H9 (cell line): ENCODE measurements at regions not wholly inside any gene's neighbourhood (a gene's known extent, or its start where the extent isn't known, plus 50 kb on each side); places are given as distances from the start of the nearest gene placed in this dataset.

ENCODE experiments used
- DNase-seq: peaks from one replicate; pipeline ENCODE4 v3.0.0-alpha.2; 2017
- H2AFZ ChIP-seq: one replicate; pipeline ENCODE4 v1.6.1; 2013; ENCODE audit warnings: mild to moderate bottlenecking, low read length, control low read depth, moderate library complexity
- H2AK5ac ChIP-seq: 2 replicates; pipeline ENCODE4 v1.6.1; 2013; ENCODE audit warnings: low read length, control low read depth, mixed read lengths; ENCODE audit not compliant: insufficient read length
- H2BK120ac ChIP-seq: one replicate; pipeline ENCODE4 v1.6.1; 2013; ENCODE audit warnings: low read depth, mild to moderate bottlenecking, low read length, control low read depth, inconsistent platforms; ENCODE audit not compliant: poor library complexity, severe bottlenecking
- H2BK12ac ChIP-seq: 2 replicates; pipeline ENCODE4 v1.6.1; 2013; ENCODE audit warnings: low read length, control low read depth, mixed read lengths, low read depth; ENCODE audit not compliant: insufficient read length
- H2BK15ac ChIP-seq: 2 replicates; pipeline ENCODE4 v1.6.1; 2013; ENCODE audit warnings: low read depth, low read length, control low read depth
- H2BK20ac ChIP-seq: one replicate; pipeline ENCODE4 v1.6.1; 2013; ENCODE audit warnings: low read depth, mild to moderate bottlenecking, low read length, control low read depth, inconsistent platforms; ENCODE audit not compliant: poor library complexity, severe bottlenecking
- H2BK5ac ChIP-seq: 2 replicates; pipeline ENCODE4 v1.6.1; 2013; ENCODE audit warnings: low read length, control low read depth, mixed read lengths; ENCODE audit not compliant: insufficient read length
- H3K14ac ChIP-seq: 2 replicates; pipeline ENCODE4 v1.6.1; 2013; ENCODE audit warnings: low read length, control low read depth; ENCODE audit not compliant: insufficient read depth
- H3K18ac ChIP-seq: 2 replicates; pipeline ENCODE4 v1.6.1; 2013; ENCODE audit warnings: low read depth, mild to moderate bottlenecking, mixed read lengths, low read length, control low read depth; ENCODE audit not compliant: insufficient read length
- H3K23ac ChIP-seq: 2 replicates; pipeline ENCODE4 v1.6.1; 2013; ENCODE audit warnings: low read length, control low read depth, mixed read lengths, low read depth; ENCODE audit not compliant: insufficient read length
- H3K23me2 ChIP-seq: 2 replicates; pipeline ENCODE4 v1.6.1; 2013; ENCODE audit warnings: low read depth, mild to moderate bottlenecking, mixed read lengths, low read length, control low read depth; ENCODE audit not compliant: insufficient read length, poor library complexity, severe bottlenecking
- H3K27ac ChIP-seq: 2 replicates; pipeline ENCODE4 v1.5.1; 2013; ENCODE audit warnings: low read length, control low read depth, mixed read lengths, low read depth; ENCODE audit not compliant: insufficient read length
- H3K27me3 ChIP-seq: 2 replicates; pipeline ENCODE4 v1.6.1; 2013; ENCODE audit warnings: low read length, control low read depth, inconsistent platforms; ENCODE audit not compliant: insufficient read depth
- H3K4ac ChIP-seq: 2 replicates; pipeline ENCODE4 v1.6.1; 2013; ENCODE audit warnings: low read depth, mild to moderate bottlenecking, control low read depth, inconsistent platforms, low read length, moderate library complexity
- H3K4me1 ChIP-seq: 2 replicates; pipeline ENCODE4 v1.6.1; 2013; ENCODE audit warnings: low read length, control low read depth, inconsistent platforms; ENCODE audit not compliant: insufficient read depth
- H3K4me2 ChIP-seq: 2 replicates; pipeline ENCODE4 v1.6.1; 2013; ENCODE audit warnings: low read length, control low read depth, mixed read lengths; ENCODE audit not compliant: insufficient read length, insufficient read depth
- H3K56ac ChIP-seq: 2 replicates; pipeline ENCODE4 v1.6.1; 2013; ENCODE audit warnings: low read depth, mild to moderate bottlenecking, mixed read lengths, low read length, control low read depth; ENCODE audit not compliant: insufficient read length
- H3K79me1 ChIP-seq: 2 replicates; pipeline ENCODE4 v1.6.1; 2013; ENCODE audit warnings: low read depth, mild to moderate bottlenecking, moderate library complexity, low read length, control low read depth, inconsistent platforms; ENCODE audit not compliant: insufficient read depth, poor library complexity, severe bottlenecking
- H3K79me2 ChIP-seq: 2 replicates; pipeline ENCODE4 v1.6.1; 2013; ENCODE audit warnings: low read length, control low read depth, inconsistent platforms; ENCODE audit not compliant: insufficient read depth
- H3K9ac ChIP-seq: 2 replicates; pipeline ENCODE4 v1.6.1; 2013; ENCODE audit warnings: low read length, control low read depth, mixed read lengths; ENCODE audit not compliant: insufficient read length; ENCODE audit errors: extremely low read depth
- H3K9me3 ChIP-seq: one replicate; pipeline ENCODE4 v1.6.1; 2013; ENCODE audit warnings: low read depth, low read length, inconsistent platforms; ENCODE audit not compliant: control insufficient read depth
- H3T11ph ChIP-seq: one replicate; pipeline ENCODE4 v1.6.1; 2013; ENCODE audit warnings: mild to moderate bottlenecking, low read length, control low read depth, inconsistent platforms
- H4K20me1 ChIP-seq: one replicate; pipeline ENCODE4 v1.6.1; 2013; ENCODE audit not compliant: control insufficient read depth, insufficient read length, insufficient read depth
- H4K5ac ChIP-seq: 2 replicates; pipeline ENCODE4 v1.6.1; 2013; ENCODE audit warnings: low read depth, mild to moderate bottlenecking, mixed read lengths, low read length, control low read depth; ENCODE audit not compliant: insufficient read length
- H4K8ac ChIP-seq: replicated peaks from 2 replicates; pipeline ENCODE4 v1.6.1; 2013; ENCODE audit warnings: low read length, control low read depth, mixed read lengths, low read depth; ENCODE audit not compliant: insufficient read length
- H4K91ac ChIP-seq: 2 replicates; pipeline ENCODE4 v1.6.1; 2013; ENCODE audit warnings: low read depth, mild to moderate bottlenecking, moderate library complexity, mixed read lengths, low read length, control low read depth; ENCODE audit not compliant: insufficient read length
- H3K27ac Mint-ChIP-seq, 3 experiments: 2 replicates in 2 of 3; 3 replicates in 1 of 3; pipeline ENCODE4 v1.8.0; 2020 to 2021; ENCODE audit warnings: mixed read lengths in 3 of 3, mild to moderate bottlenecking in 1 of 3, moderate library complexity in 1 of 3
- H3K27me3 Mint-ChIP-seq: 2 replicates; pipeline ENCODE4 v1.8.0; 2021; ENCODE audit warnings: low read depth, mild to moderate bottlenecking, moderate library complexity, mixed read lengths
- H3K36me3 Mint-ChIP-seq, 3 experiments: 2 replicates in 2 of 3; 3 replicates in 1 of 3; pipeline ENCODE4 v1.8.0; 2020 to 2021; ENCODE audit warnings: low read depth in 3 of 3, mixed read lengths in 3 of 3; ENCODE audit not compliant: insufficient read depth in 1 of 3
- H3K4me1 Mint-ChIP-seq, 2 experiments: 2 replicates each; pipeline ENCODE4 v1.8.0; 2020; ENCODE audit warnings: mixed read lengths in 2 of 2
- H3K4me3 Mint-ChIP-seq, 2 experiments: 2 replicates in 1 of 2; 3 replicates in 1 of 2; pipeline ENCODE4 v1.8.0; 2020 to 2021; ENCODE audit warnings: mild to moderate bottlenecking in 2 of 2, mixed read lengths in 2 of 2, moderate library complexity in 1 of 2
- H3K9me3 Mint-ChIP-seq, 2 experiments: 2 replicates in 1 of 2; 3 replicates in 1 of 2; pipeline ENCODE4 v1.8.0; 2020; ENCODE audit warnings: mild to moderate bottlenecking in 2 of 2, mixed read lengths in 2 of 2, moderate library complexity in 1 of 2
- CTCF ChIP-seq: fragments of 200-600 bp; sonication (generic); conservative IDR thresholded peaks from 3 replicates; pipeline ENCODE4 v1.8.0; 2021; ENCODE audit warnings: antibody characterized with exemption, mild to moderate bottlenecking
- WGBS: extraction: QIAGEN DNeasy Blood & Tissue Kit; methylation state at CpG from one replicate; pipeline ENCODE4 v1.1.7; 2013; ENCODE audit warnings: missing lambda C conversion rate, low lambda C conversion rate, mixed read lengths; ENCODE audit not compliant: insufficient read length; ENCODE audit errors: extremely low coverage; 5-methylcytosine and 5-hydroxymethylcytosine counted together

- no peak overlapping the region for H2AFZ ChIP-seq
- H3K14ac ChIP-seq, result no peak overlapping the region
- no peak overlapping the region for H2BK20ac ChIP-seq
- H3K79me2 ChIP-seq, result no peaks in the 10 kb centered on the region
- DNase-seq, result no peak
- H3K4ac ChIP-seq, result no peak overlapping the region
- H3K27ac Mint-ChIP-seq, result no peak overlapping the region
- H2BK120ac ChIP-seq, result no peak overlapping the region
- H3K9ac ChIP-seq, result no peak overlapping the region
- no peak overlapping the region for H3K27ac ChIP-seq
- TF ChIP-seq CTCF, result no peak
- no peaks in the 10 kb centered on the region for H3K79me1 ChIP-seq
- no peak overlapping the region for H2AK5ac ChIP-seq
- H3K4me2 ChIP-seq, result no peak overlapping the region
- H3K4me3 Mint-ChIP-seq, result no peak overlapping the region
- no peak overlapping the region for H2BK15ac ChIP-seq
- no peaks in the 10 kb centered on the region for H3K27me3 Mint-ChIP-seq
- peaks cover 0 to 8% of the 10 kb centered on the region in 2 experiments; a peak in 1 of 5 replicates for H3K9me3 Mint-ChIP-seq
- H3K18ac ChIP-seq, result no peak overlapping the region
- no peaks in the 10 kb centered on the region; a peak in 1 of 7 replicates for H3K36me3 Mint-ChIP-seq
- H3K23ac ChIP-seq, result no peak overlapping the region
- no peaks in the 10 kb centered on the region for H3K4me1 ChIP-seq
- H4K20me1 ChIP-seq, result no peaks in the 10 kb centered on the region
- no peak overlapping the region for H2BK12ac ChIP-seq
- H4K91ac ChIP-seq, result no peak overlapping the region
- no peaks in the 10 kb centered on the region for H3K23me2 ChIP-seq
- no peaks in the 10 kb centered on the region for H3K4me1 Mint-ChIP-seq
- WGBS, result no CpG with 5 or more reads among the region's 3 CpGs
- no peak overlapping the region for H2BK5ac ChIP-seq
- no peaks in the 10 kb centered on the region for H3K27me3 ChIP-seq
- no peak overlapping the region for H4K8ac ChIP-seq
- no peak overlapping the region for H4K5ac ChIP-seq
- no peak overlapping the region for H3K56ac ChIP-seq
- no peaks in the 10 kb centered on the region for H3K9me3 ChIP-seq
- H3T11ph ChIP-seq, result no peak overlapping the region
Measured at GRCh38 chr5:145345511-145346287, 489.4 kb downstream of the PRELID2 start.
